CD4-positive, alpha-beta T cell treated with Interleukin-6 at 100 ng/mL for 8 hours (primary cell): ENCODE measurements at regions not wholly inside any gene's neighbourhood (a gene's known extent, or its start where the extent isn't known, plus 50 kb on each side); places are given as distances from the start of the nearest gene placed in this dataset.
A peak's percentile ranks its signal among the peaks of the same experiment; 100 is the strongest.

Experiments
- DNase-seq: peaks from one replicate; pipeline ENCODE4 v3.0.0-alpha.2; 2020; ENCODE audit warnings: mixed read lengths, low spot score

DNA sequence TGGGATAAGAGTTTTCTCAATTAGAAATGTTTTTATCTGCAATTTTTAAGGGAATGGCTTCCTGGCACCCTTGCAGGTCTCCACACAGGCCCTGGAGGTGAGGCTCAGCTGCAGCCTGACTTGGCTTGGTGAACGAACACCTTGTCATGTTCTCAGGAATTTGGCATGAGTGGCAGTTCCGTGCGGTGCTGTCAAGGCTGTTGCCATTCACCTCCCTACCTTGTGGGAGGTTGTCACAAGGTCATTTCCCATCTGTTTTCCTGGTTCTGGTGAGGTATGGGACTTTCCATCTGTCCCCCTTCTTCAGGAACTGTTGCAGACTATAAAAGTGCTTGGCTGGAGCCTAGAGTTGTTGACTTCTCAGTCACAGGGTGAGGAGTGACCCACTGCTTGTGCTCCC is 82.9 kb downstream of the ELOVL4 start:
- no peak for DNase-seq

GRCh38 chr6:79864001-79864400 is 83.4 kb downstream of the ELOVL4 start:
- DNase-seq: no peak

GRCh38 chr6:79863566-79863965 is 83.8 kb downstream of the ELOVL4 start:
- no peak for DNase-seq

- DNase-seq: no peak
Measured at GRCh38 chr6:79862711-79863110, 84.6 kb downstream of the ELOVL4 start.

DNA sequence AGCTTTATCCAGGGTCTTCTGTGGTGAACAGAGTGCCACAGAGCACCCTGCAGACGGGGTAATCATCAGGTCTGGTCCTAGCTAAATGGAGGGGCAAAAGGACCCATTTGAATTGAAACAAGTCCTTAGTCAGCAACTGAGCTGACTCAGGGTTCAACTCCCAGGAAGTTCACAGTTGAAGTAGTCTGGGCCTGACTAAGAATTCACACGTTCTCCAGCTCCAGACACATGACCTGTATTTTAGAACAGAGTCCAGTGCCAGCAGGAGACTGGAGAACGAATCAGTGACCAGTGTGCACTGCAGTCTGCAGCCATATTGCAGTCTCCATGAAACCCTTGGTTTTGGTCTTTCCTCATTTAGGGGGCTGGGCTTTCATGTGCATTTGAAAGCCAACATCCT is 85.2 kb downstream of the ELOVL4 start:
- DNase-seq: no peak

- no peak for DNase-seq
Measured at GRCh38 chr6:79861023-79861422, 86.3 kb downstream of the ELOVL4 start.

DNA sequence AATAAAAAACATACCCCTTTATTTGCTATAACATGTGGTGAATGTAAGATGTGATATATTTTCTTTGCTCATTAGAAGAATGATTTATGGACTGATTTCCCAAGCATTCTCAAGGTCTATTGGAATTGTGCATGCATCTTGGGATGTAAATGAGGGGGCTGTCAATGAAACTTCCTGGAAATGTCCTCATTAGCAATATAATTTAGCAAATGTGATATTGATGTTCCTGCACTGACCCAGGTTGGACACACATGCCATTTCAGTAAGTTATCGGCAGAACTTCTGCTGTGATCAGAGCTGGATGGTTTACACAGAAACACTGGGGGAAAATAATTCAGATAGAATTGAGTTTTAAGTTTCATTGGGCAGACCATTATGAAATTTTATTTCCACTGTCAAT is 99.9 kb downstream of the ELOVL4 start:
- DNase-seq: no peak

GRCh38 chr6:79842376-79843040 is 104.8 kb downstream of the ELOVL4 start:
- no peak for DNase-seq

DNA sequence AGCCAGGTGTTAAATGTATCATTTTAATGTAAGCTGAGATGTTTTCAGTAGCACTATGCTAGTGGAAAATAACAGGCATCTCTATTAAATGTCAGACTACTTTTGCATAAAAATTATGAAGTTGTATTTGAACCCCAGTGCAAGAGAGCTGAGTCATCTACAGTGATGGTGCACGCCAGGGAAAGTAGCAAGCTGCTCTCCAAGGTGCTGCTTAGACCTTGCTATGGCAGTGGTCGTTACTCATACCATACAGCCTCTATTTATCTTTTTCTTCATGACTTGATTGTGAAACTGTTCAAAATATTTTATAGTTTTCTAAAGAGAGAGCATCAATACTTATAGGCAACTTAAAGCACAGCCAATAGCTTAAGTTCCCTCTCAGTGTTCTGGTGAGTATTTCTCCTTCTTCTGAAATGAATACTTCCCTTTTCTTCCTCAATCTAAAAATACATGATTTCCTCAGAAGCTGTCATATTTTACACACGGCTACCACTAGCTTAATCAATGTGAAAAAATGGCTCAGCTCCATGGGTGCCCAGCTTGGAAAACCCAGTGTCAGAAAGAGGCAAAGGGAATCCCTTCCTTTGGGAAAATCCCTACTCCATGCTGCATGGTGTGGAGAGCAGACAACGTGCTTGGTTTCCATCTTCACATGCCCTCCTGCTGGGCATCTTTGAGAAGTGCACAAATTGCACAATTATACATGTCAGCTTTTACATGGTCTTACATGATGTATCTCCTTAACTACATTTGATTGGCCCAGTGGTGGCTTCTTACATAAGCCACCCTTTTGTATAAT is 105.6 kb downstream of the ELOVL4 start:
- no peak for DNase-seq

DNA sequence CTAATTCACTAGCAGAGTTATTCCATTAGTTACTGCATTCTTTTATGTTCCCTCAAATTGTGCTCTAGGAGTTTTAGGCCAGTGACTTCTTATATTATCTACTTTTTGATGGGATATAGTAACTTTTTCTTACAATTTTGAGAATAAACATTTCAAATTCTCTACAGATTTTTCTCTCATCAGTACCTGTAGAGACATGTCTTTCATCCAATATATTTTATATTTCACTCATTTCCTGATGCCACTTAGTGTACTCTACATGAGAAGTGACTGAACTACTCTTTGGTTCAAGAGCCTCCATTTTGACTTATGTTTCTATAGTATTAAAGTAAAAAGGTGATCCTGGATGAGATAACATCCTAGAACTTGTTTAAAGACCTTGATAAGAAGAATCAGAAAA is 108.5 kb downstream of the ELOVL4 start:
- DNase-seq: no peak

- DNase-seq: no peak
Measured at GRCh38 chr6:79833964-79834284, 113.4 kb downstream of the ELOVL4 start.

- DNase-seq: no peak
Measured at GRCh38 chr6:79833264-79833963, 113.9 kb downstream of the ELOVL4 start.

DNA sequence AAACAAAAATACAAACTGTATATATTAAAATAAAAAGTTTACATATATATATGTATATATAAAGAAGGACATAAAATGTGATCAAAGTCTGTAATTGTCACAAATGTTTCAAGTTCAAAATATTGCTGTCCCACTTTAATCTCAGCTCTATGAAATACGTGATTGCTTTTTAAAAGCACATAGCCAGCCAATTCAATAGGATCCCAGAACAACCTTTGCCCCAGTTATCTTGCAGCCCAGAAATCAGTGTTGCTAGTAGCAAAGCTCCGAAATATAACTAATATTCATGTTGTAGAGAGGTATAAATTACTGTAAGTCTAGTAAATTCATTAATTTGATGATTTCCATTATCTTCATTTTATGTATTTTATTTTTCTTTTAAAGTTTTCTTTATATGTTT is 114.6 kb downstream of the ELOVL4 start:
- no peak for DNase-seq

DNA sequence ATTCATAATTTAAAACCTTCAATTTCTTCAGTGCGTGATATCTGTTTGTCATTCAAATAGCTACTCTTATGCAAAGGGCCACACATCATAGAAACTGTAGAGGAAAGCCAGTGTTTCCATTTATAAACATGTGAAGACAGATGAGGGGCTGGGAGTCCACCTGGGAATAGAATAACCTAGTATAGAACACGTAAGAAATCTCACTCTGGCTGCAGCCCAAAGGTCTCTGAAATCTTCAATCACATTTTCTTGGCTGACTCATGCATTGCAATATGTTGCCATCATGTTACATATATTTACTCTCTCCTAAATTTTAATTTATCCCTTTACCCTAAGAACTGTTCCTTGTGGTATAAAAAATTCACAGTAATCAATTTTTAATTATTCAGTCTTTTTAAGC is 123.2 kb downstream of the ELOVL4 start:
- no peak for DNase-seq

DNA sequence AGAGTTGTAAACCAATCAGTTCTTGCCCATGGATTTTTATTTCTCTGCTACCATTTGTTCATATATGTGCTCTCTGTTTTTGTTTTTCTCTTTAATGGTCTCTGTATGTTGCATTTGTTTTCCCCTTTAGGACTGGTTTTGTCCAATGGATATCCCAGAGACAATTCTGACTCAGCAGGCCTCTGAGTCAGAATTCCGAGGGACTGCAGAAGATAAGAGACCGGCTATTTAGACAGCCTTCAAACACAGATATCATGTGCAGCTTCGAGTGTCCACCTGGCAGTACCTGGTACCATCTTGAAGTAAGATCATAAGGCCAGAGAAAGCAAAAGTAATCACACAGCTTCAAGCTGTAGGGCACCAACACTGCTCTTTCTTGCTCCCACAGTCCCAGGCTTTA is 125.5 kb downstream of the ELOVL4 start:
- DNase-seq: no peak

DNA sequence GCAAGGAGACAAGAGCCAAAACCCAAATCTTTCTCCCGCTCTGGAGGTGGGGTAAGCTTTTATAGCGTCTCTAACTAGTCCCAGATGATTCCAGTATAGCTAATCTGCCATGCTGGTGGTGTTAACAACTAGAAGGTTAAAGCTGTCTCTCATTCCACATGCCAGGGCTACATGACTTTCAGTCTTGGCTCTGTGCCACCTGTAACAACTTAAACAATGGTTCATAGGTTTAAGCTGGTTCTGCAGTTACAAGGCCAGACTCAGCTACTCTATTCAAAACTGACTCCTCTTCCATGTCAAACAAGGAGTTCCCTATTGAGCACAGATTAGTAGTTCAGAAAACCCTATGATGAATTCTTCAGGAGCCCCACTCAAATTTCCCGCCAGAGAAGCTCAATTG is 128.9 kb downstream of the ELOVL4 start:
- DNase-seq: no peak

DNA sequence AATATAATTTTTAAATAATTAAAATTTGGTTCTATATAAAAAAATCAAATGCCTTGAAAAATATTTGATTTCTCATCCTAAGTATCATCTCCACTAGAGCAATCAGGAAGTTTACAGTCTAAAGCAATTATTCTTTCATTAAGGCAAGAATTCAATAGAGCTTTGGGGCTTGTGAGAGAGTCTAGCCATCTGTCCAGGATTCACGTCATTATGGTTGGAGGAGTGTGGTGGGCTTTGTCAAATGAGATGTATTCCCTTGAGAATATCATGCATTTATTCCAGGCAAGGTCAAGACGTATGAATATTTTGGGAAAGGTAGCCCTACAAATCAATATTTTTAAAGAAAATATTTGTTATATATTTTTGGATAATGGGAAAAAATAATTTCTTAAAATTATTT is 132.4 kb downstream of the ELOVL4 start:
- no peak for DNase-seq

- DNase-seq: peak; percentile 42
Measured at GRCh38 chr6:79813854-79814709, 133.3 kb downstream of the ELOVL4 start.

GRCh38 chr6:79813143-79813850 is 134.1 kb downstream of the ELOVL4 start:
- no peak for DNase-seq

DNA sequence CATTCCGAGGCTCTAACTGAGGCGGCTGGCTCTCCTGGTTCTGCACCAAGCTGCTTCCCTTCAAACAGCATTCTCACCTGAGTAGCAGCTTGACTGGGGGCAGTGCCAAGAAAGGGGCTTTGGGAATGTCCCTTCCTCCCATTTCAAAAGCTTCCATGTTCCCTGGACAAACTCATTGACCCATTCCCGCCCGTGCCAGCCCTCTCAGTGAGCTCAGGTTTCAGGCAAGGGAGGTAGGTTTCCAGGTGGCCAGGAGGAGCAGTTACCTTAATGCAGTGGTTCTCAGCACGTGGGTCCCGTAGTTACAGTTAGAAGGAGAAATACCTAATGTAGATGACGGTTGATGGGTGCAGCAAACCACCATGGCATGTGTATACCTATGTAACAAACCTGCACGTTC is 135.2 kb downstream of the ELOVL4 start:
- no peak for DNase-seq

DNA sequence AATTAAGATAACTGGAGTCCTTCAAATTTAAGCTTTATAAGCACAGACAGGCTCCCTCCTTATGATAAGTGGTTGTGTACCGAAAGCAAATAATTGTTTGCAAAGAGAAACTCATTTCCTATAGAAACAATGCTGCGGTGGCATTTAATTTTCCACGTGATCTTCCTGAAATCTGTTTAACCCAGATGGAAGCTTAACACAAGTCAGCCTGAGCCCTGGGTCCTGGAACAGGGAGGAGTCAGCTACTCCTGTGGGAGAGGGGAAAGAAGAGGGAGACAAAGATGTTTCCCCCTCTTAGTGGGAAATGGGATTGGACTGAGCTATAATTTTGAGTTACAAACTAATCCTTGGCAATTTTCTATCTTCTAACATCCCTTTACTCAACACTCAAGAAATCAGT is 136.5 kb downstream of the ELOVL4 start:
- DNase-seq: no peak
